Pulmonary artery endothelial cell (primary cell): ENCODE measurements at regions not wholly inside any gene's neighbourhood (a gene's known extent, or its start where the extent isn't known, plus 50 kb on each side); places are given as distances from the start of the nearest gene placed in this dataset.
"Not testable (repeated sequence)": the region's sequence is repeated elsewhere in the genome, so short reads cannot be mapped to it uniquely, and the experiment has no call there.

Experiments used
- DNase-seq: peaks from one replicate; pipeline ENCODE4 v3.0.0-alpha.2; 2011; ENCODE audit warnings: low read depth, low spot score

- DNase-seq = peak; percentile 86
Measured at GRCh38 chr20:11170025-11170424, 496.2 kb upstream of the JAG1 start.

- DNase-seq = no peak
Measured at GRCh38 chr20:11170565-11170964, 496.8 kb upstream of the JAG1 start.

DNA sequence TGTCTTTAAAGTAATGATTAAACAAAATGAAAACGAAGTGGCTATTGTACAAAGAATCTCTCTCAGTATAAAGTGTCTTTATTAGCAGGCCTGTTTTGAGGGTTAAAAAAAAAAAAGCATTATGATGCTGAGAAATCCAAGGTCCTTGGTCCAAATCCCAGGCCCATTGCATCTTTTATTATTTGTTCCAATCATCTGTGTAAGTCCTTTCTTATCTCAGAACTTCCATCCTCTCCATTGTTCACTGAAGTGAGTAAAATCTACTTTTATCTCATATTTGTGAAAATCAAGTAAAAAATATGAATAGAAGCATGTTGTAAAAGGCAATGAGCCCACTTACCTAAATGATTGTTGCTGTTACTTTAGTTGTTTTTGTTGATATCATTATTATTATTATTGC lies 499.1 kb upstream of the JAG1 start:
- DNase-seq = no peak

DNA sequence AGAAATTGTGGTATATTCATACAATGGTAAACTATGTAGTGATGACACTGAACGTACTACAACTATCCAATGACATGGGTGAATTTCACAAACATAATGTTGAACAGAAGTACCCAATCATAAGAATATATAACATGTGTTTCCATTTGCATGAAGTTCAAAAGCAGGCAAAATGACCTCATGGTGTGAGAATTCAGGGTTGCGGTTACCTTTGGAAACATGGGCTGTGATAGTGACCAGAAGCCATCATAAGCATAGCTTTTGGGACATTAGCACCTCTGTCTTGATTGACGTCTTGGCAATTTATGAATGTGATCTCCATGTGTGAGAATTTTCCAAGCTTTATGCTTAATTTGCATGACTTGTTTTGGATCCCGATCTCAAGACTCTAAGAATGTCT lies 500.1 kb upstream of the JAG1 start:
- no peak for DNase-seq

DNA sequence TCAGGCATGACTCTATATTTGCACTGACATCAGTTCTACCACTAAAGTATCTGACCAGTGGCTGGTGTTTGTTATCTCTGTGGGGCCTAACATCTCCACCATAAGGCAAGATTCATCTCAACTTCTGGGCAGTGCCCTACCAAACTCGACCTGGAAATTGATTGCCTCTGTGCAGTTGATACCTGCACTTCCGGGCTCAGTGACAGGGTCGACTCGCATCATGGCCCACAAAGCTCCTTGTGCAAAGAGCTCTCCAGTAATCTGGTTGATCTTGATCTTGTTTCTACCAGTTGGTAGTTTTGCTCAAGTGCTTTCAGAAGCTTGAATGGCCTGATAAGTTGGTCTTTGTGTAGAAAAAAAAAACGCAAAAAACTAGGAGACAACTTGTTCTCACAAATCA lies 501.1 kb upstream of the JAG1 start:
- DNase-seq = no peak

GRCh38 chr20:11176431-11176830 lies 502.6 kb upstream of the JAG1 start:
- no peak for DNase-seq

GRCh38 chr20:11178946-11179654 lies 505.3 kb upstream of the JAG1 start:
- DNase-seq = peak; percentile 77

GRCh38 chr20:11180186-11180585 lies 506.4 kb upstream of the JAG1 start:
- no peak for DNase-seq

DNA sequence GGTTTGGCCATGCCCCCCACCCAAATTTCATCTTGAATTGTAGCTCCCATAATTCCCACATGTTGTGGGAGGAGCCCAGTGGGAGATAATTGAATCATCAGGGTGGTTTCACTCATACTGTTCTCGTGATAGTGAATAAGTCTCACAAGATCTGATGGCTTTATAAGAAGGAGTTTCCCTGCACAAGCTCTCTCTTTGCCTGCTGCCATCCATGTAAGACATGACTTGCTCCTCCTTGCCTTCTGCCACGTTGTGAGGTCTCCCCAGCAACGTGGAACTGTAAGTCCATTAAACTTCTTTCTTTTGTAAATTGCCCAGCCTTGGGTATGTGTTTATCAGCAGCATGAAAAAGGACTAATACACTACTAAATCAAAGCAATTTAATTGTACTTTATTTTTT lies 507.3 kb upstream of the JAG1 start:
- DNase-seq = not testable (repeated sequence)

DNA sequence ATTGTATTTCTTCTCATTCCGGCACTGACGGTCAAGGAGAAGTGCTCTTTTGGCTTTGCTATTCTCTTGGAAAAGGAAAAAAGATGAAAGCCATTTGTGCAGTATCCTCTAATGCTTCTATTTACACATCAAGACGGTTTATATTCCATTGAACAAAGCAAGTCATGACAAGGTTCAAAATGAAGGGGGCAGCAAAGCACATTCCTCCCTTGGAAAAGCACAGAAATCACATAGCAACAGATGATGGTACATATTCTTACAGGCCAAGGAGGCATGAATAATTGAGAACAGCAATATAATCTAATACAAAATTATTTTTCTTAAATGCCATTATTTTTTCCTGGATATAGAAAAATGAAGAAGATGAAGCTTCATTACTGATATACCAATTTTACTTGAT lies 508.2 kb upstream of the JAG1 start:
- DNase-seq = no peak

DNA sequence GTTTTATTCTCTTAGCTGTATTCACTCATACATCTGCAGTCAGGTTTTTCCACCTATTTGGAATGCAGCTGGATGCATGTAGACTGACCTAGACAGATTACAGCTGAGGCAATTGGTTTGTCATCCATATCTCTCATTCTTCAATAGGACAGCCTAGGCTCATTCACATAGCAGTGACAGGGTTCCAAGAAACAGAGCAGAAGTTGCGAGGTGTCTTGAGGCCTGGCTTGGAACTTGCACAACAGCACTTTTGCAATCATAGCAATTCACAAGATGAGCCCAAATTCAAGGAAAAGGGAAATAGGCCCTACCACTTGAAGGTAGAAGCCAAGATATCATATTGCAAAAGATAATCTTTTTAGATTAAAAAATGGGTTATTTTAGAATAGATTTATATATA lies 508.9 kb upstream of the JAG1 start:
- DNase-seq = no peak

DNA sequence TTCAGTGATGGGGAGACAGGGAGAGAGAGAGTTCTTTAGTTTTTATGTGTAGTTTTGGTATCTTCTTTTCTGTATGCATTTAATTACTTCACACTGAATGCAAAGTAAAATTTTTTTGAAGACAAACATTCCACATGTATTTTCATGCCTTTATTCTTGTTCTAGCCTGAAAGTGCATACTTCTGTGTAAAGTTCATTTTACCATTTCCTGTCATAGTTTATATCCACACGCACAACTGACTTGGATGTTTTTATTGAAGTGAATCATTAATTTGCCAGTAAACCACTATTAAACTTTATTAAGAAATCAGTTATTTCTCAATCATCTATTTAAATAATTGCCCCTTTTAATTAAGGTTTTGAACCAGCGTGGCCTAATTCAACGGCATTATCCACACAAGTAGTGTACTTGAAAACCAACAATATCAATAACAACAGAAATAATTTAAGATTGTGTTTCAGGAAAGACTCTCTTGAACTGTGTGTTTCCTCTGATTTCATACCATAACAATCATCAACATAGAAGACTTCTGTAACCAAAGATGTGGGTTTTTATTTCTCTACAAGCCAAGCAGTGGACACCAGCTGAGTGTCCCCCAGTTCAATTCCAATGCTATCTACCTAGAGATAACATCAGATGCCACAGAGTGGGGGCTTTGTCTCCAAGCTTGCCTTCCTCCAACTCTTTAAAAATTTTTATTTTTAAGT lies 512.7 kb upstream of the JAG1 start:
- DNase-seq = no peak

GRCh38 chr20:11188843-11189603 lies 515.2 kb upstream of the JAG1 start:
- no peak for DNase-seq

DNA sequence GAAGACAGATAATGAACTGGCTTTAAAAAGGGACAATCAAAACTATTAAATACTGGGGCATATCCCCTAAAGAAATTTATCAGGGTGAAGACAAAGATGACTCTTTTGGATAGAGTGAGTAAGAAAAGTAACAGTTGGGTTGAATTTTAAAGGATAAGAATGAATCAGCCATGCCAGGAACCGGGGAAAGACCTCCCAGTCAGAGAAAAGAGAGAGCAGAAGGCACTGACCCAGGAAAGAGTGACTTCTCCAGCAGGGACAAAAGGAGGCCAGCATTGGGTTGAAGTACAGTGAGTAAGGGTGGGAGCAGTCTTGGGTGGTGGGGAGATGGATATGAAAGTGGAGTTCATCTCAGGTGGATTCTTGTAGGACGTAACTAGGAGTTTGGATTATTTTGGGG lies 516.9 kb upstream of the JAG1 start:
- no peak for DNase-seq

- no peak for DNase-seq
Measured at GRCh38 chr20:11192106-11192505, 518.3 kb upstream of the JAG1 start.

GRCh38 chr20:11193241-11193640 lies 519.4 kb upstream of the JAG1 start:
- no peak for DNase-seq

DNA sequence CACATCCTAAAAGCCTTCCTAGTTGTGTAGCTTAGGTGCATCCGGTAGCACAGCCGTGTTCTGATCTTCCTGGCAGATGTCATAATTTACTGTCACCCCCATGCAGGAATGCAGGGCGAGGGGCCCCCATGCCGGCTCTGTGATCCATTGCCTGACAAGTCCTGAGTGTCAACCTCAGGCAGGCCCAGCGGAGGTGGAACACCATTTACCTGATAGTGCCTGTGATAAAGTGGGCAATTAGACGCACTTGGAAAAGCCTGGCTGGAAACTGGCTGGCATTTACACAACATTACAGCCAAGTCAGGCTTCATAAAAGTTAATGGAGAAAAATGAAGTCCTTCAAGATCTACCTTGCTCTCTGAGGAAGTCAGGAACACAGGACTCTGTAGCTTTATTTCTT lies 521.4 kb upstream of the JAG1 start:
- DNase-seq = no peak

DNA sequence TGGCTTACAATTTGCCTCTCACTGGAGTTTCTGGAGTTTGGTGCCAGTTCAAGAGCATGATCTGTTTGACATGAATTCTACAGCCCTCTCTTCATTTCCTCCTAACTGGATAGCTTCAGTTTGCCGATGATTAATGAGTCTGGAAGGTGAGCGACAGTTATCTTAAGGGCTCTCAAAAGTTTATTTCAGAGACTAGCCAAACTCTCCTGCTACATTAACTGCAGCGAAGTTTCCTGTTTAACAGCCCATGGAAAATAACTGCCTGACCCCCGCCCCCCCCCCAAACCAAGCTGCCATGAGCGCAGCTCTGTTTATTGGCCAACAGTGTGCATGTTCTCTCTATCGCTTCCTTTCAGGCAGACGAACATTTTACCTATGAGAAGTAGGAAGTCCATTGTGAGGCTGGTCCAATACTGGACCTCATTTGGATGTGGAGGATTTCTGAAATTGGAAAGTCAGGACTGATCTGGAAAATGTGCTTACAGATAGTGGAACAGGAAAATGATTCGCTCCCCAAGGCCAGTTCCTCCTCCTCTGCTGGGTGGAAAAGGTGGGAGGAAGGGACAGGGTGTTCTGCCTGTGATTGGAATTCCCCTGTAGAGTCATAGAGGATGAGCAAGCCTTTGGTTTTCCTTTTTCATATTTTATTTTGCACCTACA lies 522.2 kb upstream of the JAG1 start:
- no peak for DNase-seq

DNA sequence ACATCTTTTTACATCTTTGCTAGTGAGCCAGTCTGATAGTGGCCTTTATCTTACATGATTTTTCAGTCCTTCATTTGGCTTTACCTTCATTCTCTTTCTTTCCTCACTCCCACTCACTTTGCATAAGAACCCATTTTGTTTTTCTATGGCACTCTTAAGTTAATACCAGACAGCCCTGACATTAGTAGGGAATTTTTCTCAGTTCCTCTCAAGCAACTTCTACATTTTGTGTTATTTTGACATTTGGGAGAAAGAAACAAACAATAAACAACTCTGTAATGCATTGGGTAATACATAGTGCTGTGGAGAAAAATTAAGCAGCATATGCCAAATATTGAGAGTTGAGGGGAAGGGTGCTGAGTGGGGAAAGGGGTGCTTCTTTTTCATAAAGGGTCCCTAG lies 524.1 kb upstream of the JAG1 start:
- DNase-seq = no peak

DNA sequence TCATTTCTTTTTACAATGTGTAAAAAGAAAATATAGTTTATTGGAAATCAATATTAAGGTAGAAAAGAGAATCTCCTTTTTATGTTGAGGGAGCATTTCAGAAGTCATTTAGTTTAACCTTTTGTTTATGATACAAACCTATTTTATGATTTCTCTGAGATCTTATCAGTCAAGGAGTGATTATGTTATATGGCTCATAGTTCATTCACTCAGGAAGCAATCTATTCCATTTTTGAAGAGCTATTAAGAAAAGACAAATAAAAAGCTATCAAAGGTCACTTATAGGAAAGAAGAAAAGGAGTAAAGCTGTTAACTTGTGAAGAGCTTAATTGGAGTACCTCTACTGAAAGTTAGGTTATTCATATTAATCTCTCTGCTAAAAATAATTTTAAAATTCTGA lies 526.6 kb upstream of the JAG1 start:
- DNase-seq = no peak

- no peak for DNase-seq
Measured at GRCh38 chr20:11204926-11205768, 531.3 kb upstream of the JAG1 start.
